GM23248 (cell line): ENCODE measurements at regions not wholly inside any gene's neighbourhood (a gene's known extent, or its start where the extent isn't known, plus 50 kb on each side); places are given as distances from the start of the nearest gene placed in this dataset.
"Not testable (repeated sequence)": the region's sequence is repeated elsewhere in the genome, so short reads cannot be mapped to it uniquely, and the experiment has no call there.

ENCODE experiments used
- DNase-seq: peaks from one replicate; pipeline ENCODE4 v3.0.0-alpha.2; 2015
- H2AFZ ChIP-seq: fragments of 200-600 bp; sonication (generic); 2 replicates; pipeline ENCODE4 v1.6.1; 2016; ENCODE audit warnings: antibody characterized with exemption
- H3F3A ChIP-seq: fragments of 200-600 bp; sonication (generic); 2 replicates; pipeline ENCODE4 v1.6.1; 2016; ENCODE audit warnings: mild to moderate bottlenecking, antibody characterized with exemption, mixed run types; ENCODE audit not compliant: insufficient read depth
- H3K27ac ChIP-seq: fragments of 200-600 bp; sonication (generic); 2 replicates; pipeline ENCODE4 v1.5.1; 2016; ENCODE audit warnings: mild to moderate bottlenecking
- H3K27me3 ChIP-seq: fragments of 200-600 bp; sonication (generic); replicated peaks from 2 replicates; pipeline ENCODE4 v1.6.1; 2016; ENCODE audit warnings: mild to moderate bottlenecking; ENCODE audit not compliant: insufficient read depth
- H3K36me3 ChIP-seq: fragments of 200-600 bp; sonication (generic); 2 replicates; pipeline ENCODE4 v1.6.1; 2016; ENCODE audit warnings: low read depth, mild to moderate bottlenecking
- H3K4me1 ChIP-seq: fragments of 200-600 bp; sonication (generic); 2 replicates; pipeline ENCODE4 v1.6.1; 2016; ENCODE audit warnings: mild to moderate bottlenecking; ENCODE audit not compliant: insufficient read depth
- H3K4me2 ChIP-seq: fragments of 200-600 bp; sonication (generic); one replicate; pipeline ENCODE4 v1.6.1; 2016; ENCODE audit warnings: mild to moderate bottlenecking; ENCODE audit not compliant: unreplicated experiment
- H3K4me3 ChIP-seq: fragments of 200-600 bp; sonication (generic); 2 replicates; pipeline ENCODE4 v1.5.1; 2016; ENCODE audit warnings: mild to moderate bottlenecking
- H3K79me2 ChIP-seq: fragments of 200-600 bp; sonication (generic); 2 replicates; pipeline ENCODE4 v1.6.1; 2016; ENCODE audit warnings: mild to moderate bottlenecking; ENCODE audit not compliant: insufficient read depth
- H3K9ac ChIP-seq: fragments of 200-600 bp; sonication (generic); 2 replicates; pipeline ENCODE4 v1.6.1; 2016; ENCODE audit warnings: mild to moderate bottlenecking
- H3K9me2 ChIP-seq: fragments of 200-600 bp; sonication (generic); 2 replicates; pipeline ENCODE4 v1.6.1; 2016; ENCODE audit warnings: mixed run types, mild to moderate bottlenecking, moderate library complexity; ENCODE audit not compliant: insufficient read depth
- H3K9me3 ChIP-seq: fragments of 200-600 bp; sonication (generic); one replicate; pipeline ENCODE4 v1.6.1; 2017; ENCODE audit warnings: low read depth
- H4K20me1 ChIP-seq: fragments of 200-600 bp; sonication (generic); 2 replicates; pipeline ENCODE4 v1.6.0; 2016; ENCODE audit not compliant: insufficient read depth
- EZH2 ChIP-seq: fragments of 200-600 bp; sonication (generic); IDR thresholded peaks from 2 replicates; pipeline ENCODE4 v1.6.1; 2018; ENCODE audit warnings: antibody characterized with exemption, mild to moderate bottlenecking; ENCODE audit not compliant: insufficient read depth, poor library complexity, severe bottlenecking
- EZH2phosphoT487 ChIP-seq: fragments of 200-600 bp; sonication (generic); IDR thresholded peaks from 2 replicates; pipeline ENCODE4 v1.6.1; 2018; ENCODE audit warnings: antibody characterized with exemption, moderate library complexity, mild to moderate bottlenecking, low read depth; ENCODE audit not compliant: insufficient read depth
- WGBS, 2 experiments: methylation state at CpG; one replicate each; pipeline ENCODE4 v1.1.6; 2015 to 2017; ENCODE audit warnings: low lambda C conversion rate in 2 of 2, low coverage in 1 of 2; ENCODE audit errors: missing lambda C conversion rate in 2 of 2; 5-methylcytosine and 5-hydroxymethylcytosine counted together
- in situ Hi-C: fragments of 300-500 bp; cut with MboI; formaldehyde crosslinking; loops from 2 replicates; pipeline ENCODE4 v1.15.0; 2020

DNA sequence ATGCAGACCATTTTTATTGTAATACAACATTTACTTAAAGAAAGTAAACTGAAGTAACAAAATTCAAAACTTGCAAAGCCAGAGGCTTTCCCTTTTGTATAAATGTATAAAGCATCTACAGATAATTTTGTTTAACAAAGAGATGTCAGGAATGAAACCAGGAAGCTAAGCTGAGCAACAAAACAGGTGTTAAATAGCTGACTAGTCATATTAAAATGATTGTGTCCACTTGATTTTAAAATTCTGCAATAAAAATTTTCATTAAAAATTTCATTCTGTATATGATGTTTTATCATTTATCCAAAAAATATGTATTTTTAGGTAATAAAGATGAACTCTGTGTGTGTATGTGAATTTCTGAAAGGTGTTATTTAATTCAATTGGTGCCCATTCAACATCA is 72.0 kb upstream of the TRAM1L1 start:
- H3K27me3 ChIP-seq: no peaks in the 10 kb centered on the region
- no peaks in the 10 kb centered on the region for H3K79me2 ChIP-seq
- no peaks in the 10 kb centered on the region for H3F3A ChIP-seq
- no peak for DNase-seq
- no peak overlapping the region for H3K4me3 ChIP-seq
- H4K20me1 ChIP-seq: no peaks in the 10 kb centered on the region
- in situ Hi-C loops: no loop called here
- no peak overlapping the region for H3K9ac ChIP-seq
- H3K4me2 ChIP-seq: no peak overlapping the region
- TF ChIP-seq EZH2: no peak
- TF ChIP-seq EZH2phosphoT487: no peak
- H3K9me3 ChIP-seq: no peaks in the 10 kb centered on the region
- H3K9me2 ChIP-seq: no peaks in the 10 kb centered on the region
- H3K36me3 ChIP-seq: no peaks in the 10 kb centered on the region
- H3K4me1 ChIP-seq: no peaks in the 10 kb centered on the region
- H2AFZ ChIP-seq: no peak overlapping the region
- no peak overlapping the region for H3K27ac ChIP-seq

DNA sequence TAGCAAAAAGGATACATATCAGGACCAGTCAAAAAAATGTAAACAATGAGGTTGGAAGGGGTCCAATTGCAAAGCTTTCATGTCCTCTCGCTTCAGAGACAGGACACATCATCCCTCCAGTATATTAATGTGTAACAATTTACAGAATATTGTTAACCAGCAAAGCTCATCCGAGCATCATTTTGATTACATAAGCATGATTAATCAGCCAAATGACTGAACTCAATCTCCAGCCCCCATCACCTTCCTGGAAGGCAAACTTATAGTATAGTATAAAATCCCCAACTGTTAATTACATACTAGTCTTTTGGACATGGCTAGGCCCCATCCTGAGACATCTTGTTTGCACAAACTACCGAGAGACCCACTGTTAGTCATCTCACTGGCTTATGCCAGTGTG is 77.6 kb upstream of the TRAM1L1 start:
- H3K9ac ChIP-seq: no peak overlapping the region
- no peaks in the 10 kb centered on the region for H3K79me2 ChIP-seq
- no peaks in the 10 kb centered on the region for H3K36me3 ChIP-seq
- H2AFZ ChIP-seq: no peak overlapping the region
- H3F3A ChIP-seq: no peaks in the 10 kb centered on the region
- H3K4me3 ChIP-seq: no peak overlapping the region
- no peak overlapping the region for H3K27ac ChIP-seq
- TF ChIP-seq EZH2: no peak
- no peak for TF ChIP-seq EZH2phosphoT487
- DNase-seq: no peak
- no peaks in the 10 kb centered on the region for H3K27me3 ChIP-seq
- H4K20me1 ChIP-seq: no peaks in the 10 kb centered on the region
- no peaks in the 10 kb centered on the region for H3K4me1 ChIP-seq
- WGBS, 2 experiments: 25 to 28% methylated on average over 3 of the region's 3 CpGs
- no peaks in the 10 kb centered on the region for H3K9me3 ChIP-seq
- H3K4me2 ChIP-seq: no peak overlapping the region
- no peaks in the 10 kb centered on the region for H3K9me2 ChIP-seq
- in situ Hi-C loops: no loop called here

DNA sequence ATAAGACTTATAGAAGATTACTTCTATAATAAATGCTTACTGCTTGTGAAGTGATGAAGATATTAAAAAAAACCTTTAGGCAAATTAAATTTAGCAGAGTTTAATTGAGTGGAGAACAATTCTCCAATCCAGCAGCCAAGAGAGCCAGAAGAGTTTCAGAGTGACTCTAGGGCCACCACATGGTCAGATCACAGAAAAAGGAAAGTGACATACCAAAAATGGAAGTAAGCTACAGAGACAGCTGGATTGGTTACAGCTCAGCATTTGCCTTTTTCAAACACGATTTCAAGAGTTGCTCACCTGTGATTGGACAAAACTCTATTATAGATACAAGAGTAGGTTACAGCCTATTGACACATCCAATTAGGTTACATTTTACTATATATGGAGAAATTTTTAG is 79.0 kb upstream of the TRAM1L1 start:
- H3K9ac ChIP-seq: no peak overlapping the region
- no peak for DNase-seq

GRCh38 chr4:117175369-117175768 is 90.0 kb upstream of the TRAM1L1 start:
- WGBS, 2 experiments: 17 to 25% methylated on average over 2 of the region's 2 CpGs

More for the DNA sequence above, 79.0 kb upstream of the TRAM1L1 start:
- no peaks in the 10 kb centered on the region for H3K9me3 ChIP-seq
- no peaks in the 10 kb centered on the region for H3K79me2 ChIP-seq
- in situ Hi-C loops: no loop called here
- no peaks in the 10 kb centered on the region for H3F3A ChIP-seq
- no peak overlapping the region for H2AFZ ChIP-seq
- no peak overlapping the region for H3K27ac ChIP-seq
- no peaks in the 10 kb centered on the region for H4K20me1 ChIP-seq
- no peaks in the 10 kb centered on the region for H3K4me1 ChIP-seq
- H3K36me3 ChIP-seq: no peaks in the 10 kb centered on the region
- no peak overlapping the region for H3K4me3 ChIP-seq
- H3K27me3 ChIP-seq: no peaks in the 10 kb centered on the region
- no peak overlapping the region for H3K4me2 ChIP-seq
- WGBS, 2 experiments: 8 to 9% methylated on average over 1 of the region's 1 CpG
- no peak for TF ChIP-seq EZH2phosphoT487
- no peak for TF ChIP-seq EZH2
- H3K9me2 ChIP-seq: no peaks in the 10 kb centered on the region

DNA sequence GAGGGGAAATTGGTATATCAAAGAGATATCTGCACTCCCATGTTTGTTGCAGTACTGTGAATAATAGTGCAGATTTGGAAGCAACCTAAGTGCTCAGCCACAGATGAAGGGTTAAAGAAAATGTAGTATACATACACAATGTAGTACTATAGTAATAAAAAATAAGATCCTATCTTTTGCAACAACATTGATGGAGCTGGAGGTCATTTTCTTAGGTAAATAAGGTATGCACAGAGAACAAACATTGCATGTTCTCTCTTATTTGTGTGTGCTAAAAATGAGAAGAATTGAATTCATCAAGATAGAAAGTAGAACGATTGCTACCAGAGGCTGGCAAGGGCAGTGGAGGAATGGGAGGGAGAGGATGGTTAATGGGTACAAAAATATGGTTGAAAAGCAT is 117.9 kb upstream of the TRAM1L1 start:
- H3K9me3 ChIP-seq: no peaks in the 10 kb centered on the region
- 36 to 38% methylated on average over 1 of the region's 1 CpG for WGBS, 2 experiments
- H3K4me2 ChIP-seq: no peak overlapping the region
- no peak overlapping the region for H3K4me3 ChIP-seq
- H3K27me3 ChIP-seq: no peaks in the 10 kb centered on the region
- in situ Hi-C loops: no loop called here
- H3K9ac ChIP-seq: no peak overlapping the region
- no peaks in the 10 kb centered on the region for H3K79me2 ChIP-seq
- no peak for DNase-seq
- H3K36me3 ChIP-seq: no peaks in the 10 kb centered on the region
- H3K4me1 ChIP-seq: no peaks in the 10 kb centered on the region
- H3K27ac ChIP-seq: no peak overlapping the region
- no peaks in the 10 kb centered on the region for H4K20me1 ChIP-seq
- no peak overlapping the region for H2AFZ ChIP-seq
- H3K9me2 ChIP-seq: no peaks in the 10 kb centered on the region
- no peaks in the 10 kb centered on the region for H3F3A ChIP-seq
- TF ChIP-seq EZH2phosphoT487: no peak
- TF ChIP-seq EZH2: no peak

More at GRCh38 chr4:117175369-117175768, 90.0 kb upstream of the TRAM1L1 start:
- H3K9ac ChIP-seq, H3K9me3 ChIP-seq, H3K36me3 ChIP-seq, H3K9me2 ChIP-seq, H3K27ac ChIP-seq, H3K4me1 ChIP-seq, H2AFZ ChIP-seq, H3K79me2 ChIP-seq, DNase-seq, H3F3A ChIP-seq, H3K4me2 ChIP-seq, H4K20me1 ChIP-seq, in situ Hi-C loops, H3K27me3 ChIP-seq, H3K4me3 ChIP-seq: not testable (repeated sequence)
